ENCODE measurements at regions not wholly inside any gene's neighbourhood (a gene's known extent, or its start where the extent isn't known, plus 50 kb on each side); places are given as distances from the start of the nearest gene placed in this dataset.
"Not testable (repeated sequence)": the region's sequence is repeated elsewhere in the genome, so short reads cannot be mapped to it uniquely, and the experiment has no call there.

GRCh38 chr3:107470496-107470895 lies 52.3 kb upstream of the BBX start:
- H3K9me3 ChIP-seq (replicated peaks; ENCODE audit: control insufficient read depth, insufficient read depth, low read length); H4K20me1 ChIP-seq (ENCODE audit: control insufficient read depth, insufficient read depth); H3K4me1 ChIP-seq (ENCODE audit: control insufficient read depth, insufficient read depth, low read length); intact Hi-C loops (cut with micrococcal nuclease; ENCODE audit: unreplicated experiment); FAIRE-seq; BruUV-seq (replicated peaks); RAD21 ChIA-PET (ENCODE audit: unreplicated experiment); H3K9ac ChIP-seq (ENCODE audit: control insufficient read depth, insufficient read depth, low read length); H2AFZ ChIP-seq (ENCODE audit: control insufficient read depth, low read depth, low read length); DNase-seq (ENCODE audit: low read depth, low spot score); H3K27me3 ChIP-seq (replicated peaks in 1 of 2; ENCODE audit: control insufficient read depth in 2 of 2, insufficient read depth in 2 of 2, low read length in 1 of 2); ATAC-seq; H3K4me3 ChIP-seq; H3K4me2 ChIP-seq (ENCODE audit: control insufficient read depth, insufficient read depth); H3K27ac ChIP-seq (ENCODE audit: control insufficient read depth, insufficient read depth); H3K79me2 ChIP-seq (ENCODE audit: control insufficient read depth, insufficient read depth, low read length); in situ Hi-C loops (cut with MboI); H3K36me3 ChIP-seq (ENCODE audit: control insufficient read depth in 2 of 2, insufficient read depth in 2 of 2, low read length in 1 of 2); POLR2A ChIA-PET: not testable (repeated sequence)
- ChIA-PET CTCF (interaction anchor here (1.7 kb wide), 1 partner anchor 12 kb away, joined by 3 read pairs; no protein-coding TSS in a partner anchor), SMC1A (ENCODE audit: uncharacterized antibody, unreplicated experiment) (interaction anchor here (1.3 kb wide), 1 partner anchor 105 kb away, joined by 3 read pairs; no protein-coding TSS in a partner anchor)
- WGBS (ENCODE audit: insufficient coverage, insufficient replicate concordance, low lambda C conversion rate, missing lambda C conversion rate), result 30% methylated on average over 8 of the region's 8 CpGs

Measured in GM12878 (cell line).